Activated effector memory CD4-positive, alpha-beta T cell treated with anti-CD3 and anti-CD28 coated beads, Interleukin-2, amount 50 U/mL, for 16 hours (primary cell): ENCODE measurements at regions not wholly inside any gene's neighbourhood (a gene's known extent, or its start where the extent isn't known, plus 50 kb on each side); places are given as distances from the start of the nearest gene placed in this dataset.
A peak's percentile ranks its signal among the peaks of the same experiment; 100 is the strongest.
"Not testable (repeated sequence)": the region's sequence is repeated elsewhere in the genome, so short reads cannot be mapped to it uniquely, and the experiment has no call there.

Source experiments
- DNase-seq: peaks from one replicate; pipeline ENCODE4 v3.0.0-alpha.2; 2020

GRCh38 chr1:184882957-184883815 is 91.1 kb downstream of the NIBAN1 start:
- no peak for DNase-seq

GRCh38 chr1:184881941-184882913 is 92.1 kb downstream of the NIBAN1 start:
- DNase-seq, result no peak

GRCh38 chr1:184879876-184880557 is 94.3 kb downstream of the NIBAN1 start:
- no peak for DNase-seq

- DNase-seq, result no peak
Observed at GRCh38 chr1:184878602-184879001, 95.7 kb downstream of the NIBAN1 start.

GRCh38 chr1:184878002-184878401 is 96.3 kb downstream of the NIBAN1 start:
- no peak for DNase-seq

GRCh38 chr1:184876015-184876414 is 98.3 kb downstream of the NIBAN1 start:
- not testable (repeated sequence) for DNase-seq

GRCh38 chr1:184875218-184875617 is 99.1 kb downstream of the NIBAN1 start:
- no peak for DNase-seq

GRCh38 chr1:184870319-184870718 is 104.0 kb downstream of the NIBAN1 start:
- DNase-seq, result no peak

- DNase-seq, result no peak
Observed at GRCh38 chr1:184867866-184868689, 106.2 kb downstream of the NIBAN1 start.

- peak; percentile 80 for DNase-seq
Observed at GRCh38 chr1:184866991-184867788, 107.1 kb downstream of the NIBAN1 start.

GRCh38 chr1:184866586-184866985 is 107.7 kb downstream of the NIBAN1 start:
- DNase-seq, result no peak

- no peak for DNase-seq
Observed at GRCh38 chr1:184865831-184866230, 108.5 kb downstream of the NIBAN1 start.

- no peak for DNase-seq
Observed at GRCh38 chr1:184861755-184862336, 107.2 kb upstream of the EDEM3 start.

GRCh38 chr1:184860985-184861754 is 106.5 kb upstream of the EDEM3 start:
- DNase-seq, result no peak

- DNase-seq, result no peak
Observed at GRCh38 chr1:184860535-184860934, 105.9 kb upstream of the EDEM3 start.

- no peak for DNase-seq
Observed at GRCh38 chr1:184859381-184860105, 104.9 kb upstream of the EDEM3 start.

GRCh38 chr1:184858288-184858687 is 103.6 kb upstream of the EDEM3 start:
- no peak for DNase-seq

- DNase-seq, result no peak
Observed at GRCh38 chr1:184854496-184855140, 100.0 kb upstream of the EDEM3 start.

- DNase-seq, result no peak
Observed at GRCh38 chr1:184854036-184854435, 99.4 kb upstream of the EDEM3 start.
